ENCODE measurements at regions not wholly inside any gene's neighbourhood (a gene's known extent, or its start where the extent isn't known, plus 50 kb on each side); places are given as distances from the start of the nearest gene placed in this dataset.
A peak's percentile ranks its signal among the peaks of the same experiment; 100 is the strongest.

- H3K4me3 ChIP-seq (ENCODE audit: low read depth, low read length): no peak overlapping the region
- DNase-seq (ENCODE audit: low read depth): no peak
- no peak for TF ChIP-seq CTCF (IDR thresholded peaks at IDR 0.05; ENCODE audit: insufficient read depth, low read depth, low read length)
These were observed 314.1 kb downstream of the PLPP3 start for GRCh38 chr1:56265216-56265615.

GRCh38 chr1:56263908-56264307 lies 315.5 kb downstream of the PLPP3 start:
- DNase-seq (ENCODE audit: low read depth): no peak
- TF ChIP-seq CTCF (IDR thresholded peaks at IDR 0.05; ENCODE audit: insufficient read depth, low read depth, low read length): no peak
- no peak overlapping the region for H3K4me3 ChIP-seq (ENCODE audit: low read depth, low read length)

GRCh38 chr1:56258371-56258770 lies 321.0 kb downstream of the PLPP3 start:
- DNase-seq (ENCODE audit: low read depth): no peak
- H3K4me3 ChIP-seq (ENCODE audit: low read depth, low read length): no peak overlapping the region
- no peak for TF ChIP-seq CTCF (IDR thresholded peaks at IDR 0.05; ENCODE audit: insufficient read depth, low read depth, low read length)

- TF ChIP-seq CTCF (IDR thresholded peaks at IDR 0.05; ENCODE audit: insufficient read depth, low read depth, low read length): no peak
- H3K4me3 ChIP-seq (ENCODE audit: low read depth, low read length): no peak overlapping the region
- no peak for DNase-seq (ENCODE audit: low read depth)
These were observed 321.6 kb downstream of the PLPP3 start for GRCh38 chr1:56257726-56258125.

- H3K4me3 ChIP-seq (ENCODE audit: low read depth, low read length): no peak overlapping the region
- DNase-seq (ENCODE audit: low read depth): no peak
- no peak for TF ChIP-seq CTCF (IDR thresholded peaks at IDR 0.05; ENCODE audit: insufficient read depth, low read depth, low read length)
These were observed 323.0 kb downstream of the PLPP3 start for GRCh38 chr1:56256153-56257000.

- peak; percentile 83 for DNase-seq (ENCODE audit: low read depth)
- no peak overlapping the region for H3K4me3 ChIP-seq (ENCODE audit: low read depth, low read length)
- no peak for TF ChIP-seq CTCF (IDR thresholded peaks at IDR 0.05; ENCODE audit: insufficient read depth, low read depth, low read length)
These were observed 323.7 kb downstream of the PLPP3 start for GRCh38 chr1:56255516-56256152.
